Thyroid gland (tissue), 4 donors: ENCODE measurements at regions not wholly inside any gene's neighbourhood (a gene's known extent, or its start where the extent isn't known, plus 50 kb on each side); places are given as distances from the start of the nearest gene placed in this dataset.

ENCODE experiments used
- POLR2A ChIP-seq, 2 donors: fragments of 450-650 bp; IDR thresholded peaks; one replicate each; pipeline ENCODE4 v1.6.1; 2017; ENCODE audit warnings: antibody characterized with exemption in 2 of 2, mild to moderate bottlenecking in 2 of 2, moderate library complexity in 1 of 2
- TF ChIP-seq, protein P1 (sequence below), 6 experiments: fragments of 200-600 bp in 3 of 6; fragments of 450-650 bp in 3 of 6; sonication (generic) in 3 of 6; IDR thresholded peaks; one replicate each; pipeline ENCODE4 v1.5.1; 2016 to 2019; ENCODE audit warnings: antibody characterized with exemption in 6 of 6, mild to moderate bottlenecking in 2 of 6, inconsistent platforms in 1 of 6, moderate library complexity in 1 of 6

DNA sequence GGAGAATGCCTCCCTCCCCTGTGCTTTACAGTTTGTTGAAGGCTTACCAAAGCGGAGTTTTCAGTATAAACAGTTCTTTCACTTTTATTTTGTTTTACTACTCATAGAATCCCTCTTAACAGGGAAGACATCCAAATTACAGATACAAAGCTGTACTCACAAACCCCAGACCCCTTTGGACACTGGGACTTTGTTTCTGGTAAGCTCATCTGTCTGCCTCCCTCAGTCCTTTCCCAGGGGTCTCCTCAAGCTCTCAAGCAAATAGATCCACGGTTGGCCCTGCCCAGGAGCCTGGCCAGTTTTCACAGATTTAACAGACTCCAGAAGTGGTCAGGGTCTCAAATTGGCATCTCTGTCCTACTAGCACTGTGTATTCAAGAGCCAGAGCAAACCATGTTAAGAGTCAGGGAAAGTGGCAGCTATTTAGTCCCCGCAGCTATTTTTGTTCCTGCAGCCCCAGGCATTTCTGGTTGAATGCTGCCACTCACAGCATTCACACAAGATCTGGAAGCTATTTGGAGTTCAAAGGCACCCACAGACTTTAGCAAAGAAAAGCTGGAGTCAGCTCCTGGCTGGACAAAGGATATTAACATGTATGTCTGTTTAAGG lies 54.2 kb downstream of the TMEM100 start:
- TF ChIP-seq, protein P1, sequence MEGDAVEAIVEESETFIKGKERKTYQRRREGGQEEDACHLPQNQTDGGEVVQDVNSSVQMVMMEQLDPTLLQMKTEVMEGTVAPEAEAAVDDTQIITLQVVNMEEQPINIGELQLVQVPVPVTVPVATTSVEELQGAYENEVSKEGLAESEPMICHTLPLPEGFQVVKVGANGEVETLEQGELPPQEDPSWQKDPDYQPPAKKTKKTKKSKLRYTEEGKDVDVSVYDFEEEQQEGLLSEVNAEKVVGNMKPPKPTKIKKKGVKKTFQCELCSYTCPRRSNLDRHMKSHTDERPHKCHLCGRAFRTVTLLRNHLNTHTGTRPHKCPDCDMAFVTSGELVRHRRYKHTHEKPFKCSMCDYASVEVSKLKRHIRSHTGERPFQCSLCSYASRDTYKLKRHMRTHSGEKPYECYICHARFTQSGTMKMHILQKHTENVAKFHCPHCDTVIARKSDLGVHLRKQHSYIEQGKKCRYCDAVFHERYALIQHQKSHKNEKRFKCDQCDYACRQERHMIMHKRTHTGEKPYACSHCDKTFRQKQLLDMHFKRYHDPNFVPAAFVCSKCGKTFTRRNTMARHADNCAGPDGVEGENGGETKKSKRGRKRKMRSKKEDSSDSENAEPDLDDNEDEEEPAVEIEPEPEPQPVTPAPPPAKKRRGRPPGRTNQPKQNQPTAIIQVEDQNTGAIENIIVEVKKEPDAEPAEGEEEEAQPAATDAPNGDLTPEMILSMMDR (IDR thresholded peaks at IDR 0.05) = no peak
- no peak for TF ChIP-seq POLR2A (IDR thresholded peaks at IDR 0.05)
